HG03108 (cell line): ENCODE measurements at regions not wholly inside any gene's neighbourhood (a gene's known extent, or its start where the extent isn't known, plus 50 kb on each side); places are given as distances from the start of the nearest gene placed in this dataset.
A peak's percentile ranks its signal among the peaks of the same experiment; 100 is the strongest.
"Not testable (repeated sequence)": the region's sequence is repeated elsewhere in the genome, so short reads cannot be mapped to it uniquely, and the experiment has no call there.

ENCODE experiments used
- ATAC-seq: cut with Tn5 transposase; IDR thresholded peaks from one replicate; pipeline ENCODE4 v1.9.1; 2021; ENCODE audit warnings: moderate library complexity; ENCODE audit not compliant: unreplicated experiment

DNA sequence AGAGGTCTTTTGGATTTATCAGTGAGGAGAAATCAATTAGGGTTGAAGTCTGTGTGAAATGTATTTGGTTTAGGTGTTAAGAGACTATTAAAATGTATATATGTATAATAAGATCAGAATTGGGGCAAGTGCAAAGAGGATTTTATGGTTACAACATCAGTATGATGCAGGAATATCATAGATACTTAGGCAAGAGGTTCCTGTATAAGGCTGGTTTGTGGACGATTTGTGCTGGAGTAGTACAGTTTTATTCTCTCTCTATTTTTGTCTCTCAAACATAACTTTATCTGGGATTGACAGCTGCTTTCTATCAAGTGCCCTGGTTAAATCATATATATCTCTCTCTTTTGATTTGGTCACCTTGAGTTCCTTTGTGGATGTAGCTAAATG, 142.5 kb downstream of the CTH start:
- ATAC-seq: no peak

DNA sequence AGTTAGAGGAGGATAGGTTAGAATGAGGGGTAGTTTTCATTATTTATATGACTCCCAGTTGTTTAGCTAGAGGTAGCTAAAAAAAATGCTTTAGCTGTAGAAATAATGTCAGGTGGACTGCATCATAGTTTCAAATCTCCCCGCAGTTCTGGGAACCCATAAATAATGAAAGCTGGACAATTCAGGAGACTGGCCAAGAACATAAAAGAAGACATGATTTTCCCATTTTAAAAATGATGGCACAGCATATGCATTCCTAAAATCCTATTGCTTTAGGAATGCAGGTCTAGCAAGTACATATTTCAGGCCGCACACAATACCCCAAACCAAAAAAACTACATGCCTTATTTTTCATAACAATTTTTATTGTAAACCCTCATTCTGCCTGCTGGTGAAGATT, 143.3 kb downstream of the CTH start:
- no peak for ATAC-seq

DNA sequence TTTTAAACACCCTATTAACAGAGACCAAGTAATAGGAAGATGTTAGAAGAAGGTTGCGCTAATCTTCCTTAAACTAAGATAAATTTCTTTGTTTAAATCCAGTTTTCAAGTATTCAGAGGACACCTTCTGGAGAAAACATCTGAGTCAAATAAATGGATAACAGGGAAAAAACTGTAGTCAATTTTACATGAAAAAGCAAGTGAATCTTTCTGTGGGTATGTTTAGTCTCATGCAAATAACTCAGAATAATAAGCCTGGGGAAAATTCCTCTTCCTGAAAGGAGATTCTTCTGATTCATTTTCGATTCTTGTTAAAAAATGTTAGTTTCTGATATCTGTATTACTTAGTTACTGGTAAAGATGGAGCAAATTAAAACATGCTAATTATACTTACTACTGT, 145.5 kb downstream of the CTH start:
- ATAC-seq: no peak

DNA sequence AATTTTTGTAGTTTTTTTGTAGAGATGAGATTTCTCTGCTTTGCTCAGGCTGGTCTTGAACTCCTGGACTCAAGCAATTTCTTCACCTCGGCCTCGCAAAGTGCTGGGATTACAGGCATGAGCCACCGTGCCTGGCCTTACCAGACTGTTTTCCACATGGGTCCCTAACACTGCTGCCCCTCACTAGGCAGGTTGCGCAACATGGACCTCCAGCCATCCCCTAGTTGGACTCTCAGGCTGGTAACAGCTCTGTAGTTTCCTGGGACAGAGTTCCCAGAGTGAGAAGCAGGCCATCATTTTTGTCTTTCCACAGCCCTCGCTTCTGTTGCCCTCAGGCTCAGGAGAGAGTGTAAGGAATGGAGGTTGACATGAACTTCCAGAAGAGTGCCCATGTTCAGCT, 156.1 kb downstream of the CTH start:
- ATAC-seq: no peak

DNA sequence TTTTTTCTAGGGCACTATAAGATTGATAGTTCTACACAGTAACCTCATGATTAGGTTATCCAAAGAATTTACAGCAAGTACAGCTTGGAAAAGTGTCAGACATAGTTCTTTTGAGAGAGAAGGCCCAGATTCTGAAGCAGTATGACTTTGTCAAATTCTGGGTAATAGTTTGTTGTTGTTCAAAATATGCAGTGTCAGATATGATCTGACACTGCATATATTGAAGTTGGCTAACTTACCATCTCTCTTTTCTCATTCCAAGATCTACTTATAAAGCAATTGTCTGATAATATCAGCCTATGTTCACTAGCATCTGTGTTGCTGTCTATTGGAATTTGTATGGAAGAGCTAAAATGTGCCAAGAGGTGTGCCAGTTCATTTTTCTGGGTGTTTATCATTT, 160.1 kb downstream of the CTH start:
- no peak for ATAC-seq

DNA sequence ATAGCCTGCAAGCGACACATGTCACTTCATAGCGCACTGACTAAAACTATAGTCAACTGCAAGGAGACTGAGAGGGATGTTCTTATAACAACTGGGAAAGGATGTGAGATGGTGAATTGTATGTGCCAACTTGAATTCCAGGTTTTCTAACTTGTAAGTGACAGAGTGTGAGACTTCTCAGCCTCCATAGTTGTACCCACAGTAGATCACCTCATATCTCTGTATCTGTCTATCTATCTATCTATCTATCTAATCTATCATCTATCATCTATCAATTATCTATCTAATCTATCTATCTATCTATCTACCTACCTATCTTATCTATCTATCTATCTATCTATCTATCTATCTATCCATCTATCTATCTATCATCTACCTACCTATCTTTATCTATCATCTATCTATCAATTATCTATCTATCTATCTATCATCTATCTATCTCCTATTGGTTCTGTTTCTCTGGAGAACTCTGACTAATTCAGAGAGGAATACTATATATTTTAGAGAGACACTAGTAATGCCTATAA, 162.3 kb downstream of the CTH start:
- ATAC-seq: no peak

DNA sequence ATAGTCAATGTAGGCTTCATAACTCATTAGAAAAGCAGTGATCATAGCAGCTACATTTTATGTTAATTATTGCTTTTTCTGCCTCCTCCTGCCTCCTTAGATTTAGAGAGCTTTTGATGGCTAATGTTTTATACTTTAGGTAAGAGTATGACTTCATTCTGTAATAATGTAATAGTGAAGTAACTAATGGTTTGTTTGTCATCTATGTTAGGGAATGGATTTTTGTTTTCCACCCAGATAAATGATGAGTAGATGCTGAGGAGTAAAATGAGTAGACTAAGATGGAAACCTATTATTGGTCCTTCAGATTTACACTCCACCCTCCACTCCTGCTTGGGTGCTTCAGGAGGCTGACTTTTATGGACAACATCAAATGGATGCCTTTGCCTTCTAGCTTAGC, 170.6 kb downstream of the CTH start:
- ATAC-seq: no peak

DNA sequence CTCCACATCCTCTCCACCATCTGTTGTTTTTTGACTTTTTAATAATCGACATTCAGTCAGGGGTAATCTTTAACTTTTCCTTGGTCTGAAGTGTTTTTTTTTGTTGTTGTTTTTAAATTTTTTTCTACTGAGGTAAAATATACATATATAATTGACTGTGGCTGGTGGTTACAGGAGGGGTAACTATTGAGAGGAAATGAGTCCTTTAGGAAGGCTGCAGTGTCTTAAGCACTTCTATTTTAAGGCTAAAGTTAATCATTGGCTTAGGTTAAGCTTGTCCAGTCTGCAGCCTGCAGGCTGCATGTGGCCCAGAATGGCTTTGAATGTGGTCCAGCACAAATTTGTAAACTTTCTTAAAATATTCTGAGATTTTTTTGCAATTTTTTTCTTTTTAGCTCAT, 172.5 kb downstream of the CTH start:
- ATAC-seq: peak; percentile 96

DNA sequence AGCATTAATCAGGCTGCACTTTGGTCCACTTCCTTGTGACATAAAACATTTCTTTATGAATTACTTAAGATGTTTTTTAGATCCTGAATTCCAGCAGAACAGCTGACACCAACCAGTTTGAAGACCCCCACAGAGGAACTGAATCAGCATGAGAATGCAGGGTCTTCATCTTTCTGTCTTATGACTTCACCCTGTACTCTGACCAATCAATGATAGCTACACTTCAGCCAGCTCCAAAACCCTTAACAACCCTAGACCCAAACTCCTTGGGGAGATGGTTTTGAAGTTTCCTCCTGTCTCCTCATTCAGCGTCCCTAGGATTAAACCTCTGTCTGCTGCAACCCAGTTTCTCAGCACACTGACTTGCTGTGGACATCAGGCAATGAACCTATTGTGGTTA, 175.0 kb downstream of the CTH start:
- ATAC-seq: no peak

DNA sequence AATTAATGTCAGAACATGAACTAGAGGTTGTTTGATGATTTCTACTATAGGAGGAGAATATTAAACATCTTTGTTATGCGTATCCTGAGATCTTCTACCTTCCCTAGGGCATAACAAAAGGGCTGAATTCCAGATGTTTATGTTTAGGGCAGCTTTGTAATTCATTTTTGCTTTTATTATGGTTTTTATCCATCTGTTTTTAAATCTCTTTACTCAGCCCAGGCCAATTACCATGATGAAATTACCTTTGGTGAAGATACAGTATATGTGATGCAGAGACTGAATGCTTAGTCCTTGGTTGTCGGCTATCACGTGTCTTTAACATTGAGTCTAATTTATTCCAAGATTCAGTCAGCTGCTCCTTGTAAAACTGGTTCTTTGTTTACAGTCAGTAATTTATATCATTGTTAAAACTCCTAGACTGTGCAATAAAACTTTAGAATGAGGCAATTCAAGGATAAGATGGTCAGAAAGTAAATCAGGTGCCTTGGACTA, 176.9 kb downstream of the CTH start:
- ATAC-seq: no peak

DNA sequence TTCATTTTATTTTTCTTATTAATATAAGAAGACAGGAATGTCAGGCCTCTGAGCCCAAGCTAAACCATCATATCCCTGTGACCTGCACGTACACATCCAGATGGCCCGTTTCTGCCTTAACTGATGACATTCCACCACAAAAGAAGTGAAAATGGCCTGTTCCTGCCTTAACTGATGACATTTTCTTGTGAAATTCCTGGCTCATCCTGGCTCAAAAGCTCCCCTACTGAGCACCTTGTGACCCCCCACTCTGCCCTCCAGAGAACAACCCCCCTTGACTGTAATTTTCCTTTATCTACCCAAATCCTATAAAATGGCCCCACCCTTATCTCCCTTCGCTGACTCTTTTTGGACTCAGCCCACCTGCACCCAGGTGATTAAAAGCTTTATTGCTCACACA, 182.5 kb downstream of the CTH start:
- not testable (repeated sequence) for ATAC-seq

DNA sequence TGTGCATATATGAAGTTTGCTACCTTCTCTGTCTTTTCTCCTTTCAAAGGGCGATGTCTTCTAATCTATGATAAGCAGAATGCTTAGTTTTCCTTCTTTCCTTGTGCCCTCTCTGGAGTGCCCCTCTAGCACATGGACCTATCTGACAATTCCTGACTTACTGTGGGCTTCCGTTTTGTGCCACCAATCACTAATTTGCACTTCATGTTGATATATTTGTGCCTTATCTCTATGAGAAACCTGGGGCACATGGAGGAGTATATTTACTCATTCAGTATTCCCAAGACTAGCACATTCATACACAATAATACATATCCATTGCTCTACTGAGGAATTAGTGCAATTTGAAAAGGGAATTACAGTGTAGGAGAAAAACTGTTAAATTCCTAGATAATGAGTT, 197.7 kb downstream of the CTH start:
- no peak for ATAC-seq

DNA sequence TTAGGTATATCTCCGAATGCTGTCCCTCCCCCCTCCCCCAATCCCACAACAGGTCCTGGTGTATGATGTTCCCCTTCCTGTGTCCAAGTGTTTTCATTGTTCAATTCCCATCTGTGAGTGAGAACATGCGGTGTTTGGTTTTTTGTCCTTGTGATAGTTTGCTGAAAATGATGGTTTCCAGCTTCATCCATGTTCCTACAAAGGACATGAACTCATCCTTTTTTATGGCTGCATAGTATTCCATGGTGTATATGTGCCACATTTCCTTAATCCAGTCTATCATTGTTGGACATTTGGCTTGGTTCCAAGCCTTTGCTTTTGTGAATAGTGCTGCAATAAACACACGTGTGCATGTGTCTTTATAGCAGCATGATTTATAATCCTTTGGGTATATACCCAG, 199.1 kb downstream of the CTH start:
- not testable (repeated sequence) for ATAC-seq

DNA sequence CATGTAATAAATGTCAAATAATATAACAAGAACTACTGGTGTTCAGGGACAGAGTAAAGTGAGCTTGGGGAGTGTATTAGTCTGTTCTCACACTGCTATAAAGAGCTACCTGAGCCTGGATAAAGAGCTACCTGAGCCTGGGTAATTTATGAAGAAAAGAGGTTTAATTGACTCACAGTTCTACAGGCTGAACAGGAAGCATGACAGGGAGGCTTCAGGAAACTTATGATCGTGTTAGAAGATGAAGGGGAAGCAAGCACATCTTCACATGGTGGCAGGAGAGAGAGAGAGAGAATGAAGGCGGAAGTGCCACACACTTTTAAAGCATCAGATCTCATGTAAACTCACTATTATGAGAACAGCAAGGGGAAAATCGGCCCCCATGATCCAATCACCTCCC, 205.9 kb downstream of the CTH start:
- no peak for ATAC-seq

DNA sequence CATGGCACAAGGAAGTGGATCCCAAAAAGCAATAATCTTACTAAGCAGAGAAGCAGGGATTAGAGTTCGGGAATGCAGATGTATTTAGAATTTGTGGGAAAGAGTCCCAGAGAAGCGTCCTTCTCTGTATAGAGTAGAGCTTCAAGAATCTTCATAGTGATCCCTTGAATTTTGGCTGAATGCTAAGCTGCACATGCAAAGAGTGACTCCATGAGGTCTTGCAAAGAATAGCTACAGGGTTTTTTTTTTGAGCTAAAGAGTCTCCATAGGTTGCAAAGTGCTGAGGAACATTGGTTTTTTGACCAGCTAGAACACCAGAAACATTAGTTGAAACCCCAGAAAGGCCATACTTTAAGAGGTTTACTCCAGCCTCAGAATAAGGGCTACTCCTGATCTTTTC, 206.7 kb downstream of the CTH start:
- no peak for ATAC-seq

DNA sequence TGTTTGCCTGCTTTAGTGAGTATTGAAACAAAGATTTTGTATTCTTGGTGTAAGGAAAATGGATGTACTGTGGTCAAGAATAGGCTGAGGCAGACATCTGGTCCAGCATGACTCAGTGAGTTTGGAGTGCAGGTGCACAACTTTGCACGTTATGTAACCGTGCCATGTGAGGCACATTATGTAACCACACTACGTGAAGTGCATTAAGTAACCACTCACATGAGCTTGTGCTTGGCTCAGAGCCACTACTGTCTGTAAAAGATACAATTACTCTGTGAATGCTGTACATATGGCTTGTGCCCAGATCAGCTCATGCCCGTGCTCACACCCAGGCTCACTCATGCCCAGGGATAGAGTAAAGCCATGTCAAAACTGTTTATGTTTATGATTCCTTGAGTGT, 216.8 kb downstream of the CTH start:
- ATAC-seq: no peak

DNA sequence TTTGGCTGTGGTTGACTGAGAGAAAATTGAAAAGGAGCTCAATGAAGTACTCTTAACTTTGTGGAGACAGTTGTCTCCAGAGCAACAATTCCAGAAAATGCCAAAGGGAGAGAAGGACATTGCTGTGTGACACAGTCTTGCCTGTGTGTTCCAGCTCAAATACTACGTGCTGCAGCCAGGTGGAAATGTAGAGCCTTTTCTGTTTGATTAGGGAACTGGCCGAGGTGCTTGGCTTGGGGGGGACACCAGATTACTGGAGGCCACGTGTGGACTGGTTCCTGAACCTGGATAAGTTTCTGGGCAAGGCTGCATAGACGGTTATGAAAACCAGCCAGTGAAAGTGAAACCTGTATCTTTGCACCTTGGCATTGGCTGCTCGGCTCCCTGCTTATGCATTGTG, 217.9 kb downstream of the CTH start:
- ATAC-seq: no peak

DNA sequence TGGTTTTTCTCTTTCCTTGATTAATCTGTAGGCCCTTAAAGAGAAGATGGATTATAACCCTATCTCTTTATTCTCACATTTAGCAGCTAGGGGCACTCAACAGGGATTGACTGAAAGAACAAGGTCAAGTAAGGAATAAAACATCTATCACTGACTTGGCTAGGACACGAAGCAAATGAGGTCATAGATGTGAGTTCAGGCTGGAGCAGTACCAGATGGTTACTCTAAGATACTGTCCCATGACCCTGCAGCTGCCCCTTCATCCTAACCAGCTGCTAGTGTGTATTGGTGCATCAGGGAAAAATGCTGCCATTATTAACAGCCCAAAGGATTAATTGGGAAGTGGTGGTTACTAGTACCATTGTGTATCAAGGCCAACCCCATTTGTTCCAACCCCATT, 221.9 kb downstream of the CTH start:
- ATAC-seq: no peak

DNA sequence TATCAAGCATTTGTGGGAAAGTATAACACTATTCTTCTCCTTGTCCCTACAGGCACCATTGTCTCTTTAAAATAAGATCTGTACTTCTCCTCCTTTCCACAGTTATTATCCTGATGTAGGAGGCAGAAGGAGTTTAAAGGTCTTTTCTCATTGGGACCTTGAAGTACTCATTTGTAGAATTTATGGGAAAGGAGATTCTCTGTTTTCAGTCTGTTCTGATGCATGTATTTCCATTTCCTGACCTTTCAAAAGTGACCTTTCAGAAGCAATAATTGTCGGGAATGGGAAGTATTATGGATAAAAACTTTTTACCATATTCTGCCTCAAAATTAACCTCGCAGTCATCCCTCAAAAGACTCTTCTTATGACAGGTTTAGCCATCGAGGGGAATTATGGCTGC, 224.8 kb downstream of the CTH start:
- ATAC-seq: no peak

DNA sequence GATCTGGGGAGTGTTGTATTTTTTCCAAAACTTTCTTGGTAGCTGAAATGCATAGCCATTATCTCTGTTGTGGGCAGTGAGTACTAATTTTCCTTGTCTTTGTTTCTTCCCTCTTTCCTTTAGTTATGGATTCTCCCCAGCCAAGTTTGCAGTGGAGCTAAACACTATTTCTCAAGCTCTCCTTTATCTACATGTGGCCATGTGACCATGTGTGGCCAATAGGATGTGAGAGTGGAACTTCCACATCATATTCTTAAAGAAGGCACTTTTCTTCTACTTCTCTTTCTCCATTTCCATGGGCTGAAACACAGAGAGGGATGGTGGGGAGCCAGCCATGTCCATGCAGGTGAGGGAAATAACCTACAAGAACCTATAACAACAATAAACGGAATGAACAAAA, 230.8 kb downstream of the CTH start:
- ATAC-seq: no peak

DNA sequence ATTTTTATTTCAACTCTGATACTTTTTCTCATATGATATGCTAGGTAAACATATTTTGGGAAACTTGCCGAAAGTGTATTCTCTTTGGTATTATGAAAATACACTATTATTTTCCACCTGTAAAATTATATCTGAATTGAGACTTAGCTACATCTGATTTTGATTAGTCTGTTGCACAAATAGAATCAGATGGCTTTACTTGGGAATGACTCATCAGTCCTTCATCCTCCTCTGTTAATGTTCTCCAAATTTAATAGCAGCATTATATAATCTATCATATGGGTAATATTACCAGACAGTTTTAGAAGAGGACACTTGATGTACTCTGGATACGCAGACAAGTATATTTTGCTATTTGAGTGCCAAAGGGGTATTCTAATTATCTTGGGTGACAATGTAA, 245.3 kb downstream of the CTH start:
- ATAC-seq: no peak

DNA sequence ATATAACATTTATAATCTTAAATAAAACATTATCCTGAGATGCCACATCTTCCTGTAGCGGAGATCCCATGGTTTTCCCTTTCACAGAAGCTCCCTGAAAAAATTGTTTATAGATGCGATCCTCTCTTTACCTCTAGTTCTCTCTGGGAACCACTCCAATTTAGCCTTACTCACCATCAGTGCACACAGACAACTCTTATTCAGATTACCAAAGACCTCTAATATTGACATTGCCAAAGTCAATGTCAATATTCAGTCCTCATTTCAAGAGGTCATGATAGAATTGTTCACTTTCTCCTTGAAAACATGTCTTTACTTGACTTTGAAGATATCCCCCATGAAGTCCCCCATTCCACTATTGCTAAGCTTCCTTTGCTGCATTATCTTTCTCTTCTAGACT, 248.8 kb downstream of the CTH start:
- no peak for ATAC-seq

DNA sequence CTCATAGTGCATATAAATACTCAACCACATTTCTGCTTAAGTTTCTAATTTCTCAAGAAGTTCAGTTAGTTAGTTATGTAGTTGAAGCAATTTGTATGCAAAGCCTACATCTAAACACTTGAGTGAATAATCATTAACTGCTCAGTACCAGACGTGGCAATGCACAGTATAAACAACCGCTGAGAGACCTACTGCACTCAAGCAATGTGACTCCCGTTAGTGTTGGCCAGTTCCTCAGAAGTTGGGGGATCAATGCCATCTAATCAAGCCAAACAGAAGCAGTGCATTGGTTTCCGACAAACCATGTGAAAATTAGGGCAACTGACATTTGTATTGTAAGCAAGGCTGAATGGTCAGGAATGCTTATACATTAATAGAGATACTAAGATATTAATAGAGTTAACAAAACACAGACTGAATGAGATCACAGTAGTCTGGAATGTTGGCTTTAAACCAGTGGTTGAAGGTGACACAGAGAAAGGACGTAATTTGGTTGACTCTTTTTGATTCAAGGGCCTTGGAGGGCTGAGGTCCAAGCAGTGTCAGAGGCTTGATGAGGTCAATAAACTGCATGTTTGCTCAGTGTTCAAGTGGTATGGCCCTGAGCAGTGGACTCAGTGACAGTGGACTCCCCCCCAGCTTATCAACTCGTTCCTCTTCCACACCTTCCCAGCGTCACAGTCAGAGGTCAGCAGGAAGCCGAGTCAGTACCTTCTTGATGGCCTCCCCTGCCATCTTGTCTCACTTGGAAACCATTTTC, 255.5 kb downstream of the CTH start:
- no peak for ATAC-seq
